IMR-90 (cell line): ENCODE measurements at regions not wholly inside any gene's neighbourhood (a gene's known extent, or its start where the extent isn't known, plus 50 kb on each side); places are given as distances from the start of the nearest gene placed in this dataset.

Source experiments
- ATAC-seq: fragments of 200-7000 bp; cut with Tn5 transposase; 2 replicates; pipeline ENCODE4 v1.9.1; 2020; ENCODE audit warnings: low read depth, mild to moderate bottlenecking, moderate library complexity
- BruUV-seq: library from RNA; stranded (reverse); fragments of 400-500 nt; replicated peaks from 2 replicates; lab custom pipeline; 2021; lab: Mats Ljungman, UMichigan
- CTCF ChIA-PET: fragments of 300-600 bp; formaldehyde crosslinking; extraction: SDS; loops from one replicate; lab custom pipeline; 2021; ENCODE audit warnings: antibody characterized with exemption; lab: Yijun Ruan, JAX
- POLR2A ChIA-PET: fragments of 300-600 bp; sonication (Branson Sonifier 250); formaldehyde crosslinking; loops from one replicate; lab custom pipeline; 2022; ENCODE audit warnings: antibody characterized with exemption; ENCODE audit not compliant: unreplicated experiment; lab: Charles Lee
- DNase-seq: peaks from one replicate; pipeline ENCODE4 v3.0.0; 2013
- H2AFZ ChIP-seq: replicated peaks from 2 replicates; pipeline ENCODE3; 2013; ENCODE audit warnings: low read length, mild to moderate bottlenecking; ENCODE audit not compliant: poor library complexity
- H2AK5ac ChIP-seq: 2 replicates; pipeline ENCODE4 v1.6.1; 2013; ENCODE audit warnings: low read depth, low read length, inconsistent platforms
- H2AK9ac ChIP-seq: replicated peaks from 2 replicates; pipeline ENCODE3; 2013; ENCODE audit warnings: mild to moderate bottlenecking, low read depth, low read length, moderate library complexity; ENCODE audit not compliant: poor library complexity
- H2BK120ac ChIP-seq: 2 replicates; pipeline ENCODE4 v1.6.1; 2013; ENCODE audit warnings: low read depth, low read length, inconsistent platforms
- H2BK15ac ChIP-seq: 3 replicates; pipeline ENCODE4 v1.6.1; 2013; ENCODE audit warnings: low read depth, low read length, inconsistent platforms
- H2BK20ac ChIP-seq: 2 replicates; pipeline ENCODE4 v1.6.1; 2013; ENCODE audit warnings: low read depth, mild to moderate bottlenecking, inconsistent platforms, low read length, moderate library complexity
- H2BK5ac ChIP-seq: 2 replicates; pipeline ENCODE4 v1.6.1; 2013; ENCODE audit warnings: mild to moderate bottlenecking, low read depth, low read length, inconsistent platforms; ENCODE audit not compliant: poor library complexity, severe bottlenecking
- H3K14ac ChIP-seq: replicated peaks from 2 replicates; pipeline ENCODE4 v1.6.1; 2013; ENCODE audit warnings: low read depth, low read length, inconsistent platforms
- H3K18ac ChIP-seq: 2 replicates; pipeline ENCODE4 v1.6.1; 2013; ENCODE audit warnings: low read depth, low read length, control low read depth
- H3K23ac ChIP-seq: 2 replicates; pipeline ENCODE4 v1.6.1; 2013; ENCODE audit warnings: low read depth, low read length, inconsistent platforms
- H3K27ac ChIP-seq: 2 replicates; pipeline ENCODE4 v1.5.1; 2013; ENCODE audit warnings: mild to moderate bottlenecking, control low read depth, low read length; ENCODE audit not compliant: insufficient read depth
- H3K27me3 ChIP-seq: 2 replicates; pipeline ENCODE4 v1.6.1; 2013; ENCODE audit warnings: low read length; ENCODE audit not compliant: control insufficient read depth, insufficient read depth
- H3K36me3 ChIP-seq: 2 replicates; pipeline ENCODE4 v1.6.1; 2013; ENCODE audit warnings: low read length, mixed read lengths; ENCODE audit not compliant: control insufficient read depth, insufficient read depth
- H3K4ac ChIP-seq: 2 replicates; pipeline ENCODE4 v1.6.1; 2013; ENCODE audit warnings: low read depth, low read length, inconsistent platforms
- H3K4me1 ChIP-seq: 2 replicates; pipeline ENCODE4 v1.6.1; 2013; ENCODE audit warnings: low read length, mixed read lengths; ENCODE audit not compliant: control insufficient read depth, insufficient read depth
- H3K4me2 ChIP-seq: 2 replicates; pipeline ENCODE4 v1.6.1; 2013; ENCODE audit warnings: low read depth, mild to moderate bottlenecking, control low read depth, low read length, moderate library complexity
- H3K4me3 ChIP-seq: 2 replicates; pipeline ENCODE4 v1.5.1; 2013; ENCODE audit warnings: low read depth, mild to moderate bottlenecking, control low read depth, low read length, moderate library complexity; ENCODE audit not compliant: insufficient read depth
- H3K56ac ChIP-seq: 2 replicates; pipeline ENCODE4 v1.6.1; 2013; ENCODE audit warnings: low read length, inconsistent platforms; ENCODE audit not compliant: insufficient read depth; ENCODE audit errors: extremely low read depth
- H3K79me1 ChIP-seq, 2 experiments: 2 replicates each; pipeline ENCODE4 v1.6.1; 2013; ENCODE audit warnings: low read length in 2 of 2, inconsistent platforms in 1 of 2, low read depth in 1 of 2
- H3K9ac ChIP-seq: 2 replicates; pipeline ENCODE4 v1.6.1; 2013; ENCODE audit warnings: low read depth, low read length, control low read depth
- H3K9me1 ChIP-seq: 2 replicates; pipeline ENCODE4 v1.6.1; 2013; ENCODE audit warnings: low read length, inconsistent platforms; ENCODE audit not compliant: insufficient read depth
- H3K9me3 ChIP-seq: 2 replicates; pipeline ENCODE4 v1.6.1; 2013; ENCODE audit warnings: low read length; ENCODE audit not compliant: control insufficient read depth, insufficient read depth
- H4K20me1 ChIP-seq: 2 replicates; pipeline ENCODE4 v1.6.1; 2013; ENCODE audit warnings: low read length, inconsistent platforms; ENCODE audit not compliant: insufficient read depth
- H4K5ac ChIP-seq: 2 replicates; pipeline ENCODE4 v1.6.1; 2013; ENCODE audit warnings: mild to moderate bottlenecking, low read depth, low read length, control low read depth
- H4K8ac ChIP-seq, 2 experiments: 2 replicates each; pipeline ENCODE4 v1.6.1; 2013; ENCODE audit warnings: low read depth in 2 of 2, low read length in 2 of 2, control low read depth in 1 of 2, inconsistent platforms in 1 of 2
- H4K91ac ChIP-seq: 2 replicates; pipeline ENCODE4 v1.6.1; 2013; ENCODE audit warnings: low read depth, low read length, inconsistent platforms; ENCODE audit not compliant: insufficient read depth
- BHLHE40 ChIP-seq: fragments of 150-350 bp; IDR thresholded peaks from 2 replicates; pipeline ENCODE4 v1.6.1; 2016; ENCODE audit warnings: mild to moderate bottlenecking, low read depth, low read length
- CEBPB ChIP-seq: IDR thresholded peaks from 2 replicates; pipeline ENCODE4 v1.6.1; 2012; ENCODE audit warnings: low read depth, low read length, improper control_type of control experiment
- CHD1 ChIP-seq: IDR thresholded peaks from 2 replicates; pipeline ENCODE4 v1.6.1; 2012; ENCODE audit warnings: low read depth, low read length, improper control_type of control experiment
- CTCF ChIP-seq: conservative IDR thresholded peaks from 2 replicates; pipeline ENCODE4 v1.5.1; 2012; ENCODE audit warnings: mild to moderate bottlenecking, low read depth, low read length, improper control_type of control experiment
- FOS ChIP-seq: fragments of 150-350 bp; IDR thresholded peaks from 2 replicates; pipeline ENCODE4 v1.6.1; 2016; ENCODE audit warnings: low read depth, low read length
- MAFK ChIP-seq: IDR thresholded peaks from 2 replicates; pipeline ENCODE4 v1.6.1; 2012; ENCODE audit warnings: low read depth, low read length, improper control_type of control experiment
- MXI1 ChIP-seq: IDR thresholded peaks from 2 replicates; pipeline ENCODE4 v1.6.1; 2012; ENCODE audit warnings: low read depth, mild to moderate bottlenecking, low read length, moderate library complexity, borderline replicate concordance
- NFE2L2 ChIP-seq: fragments of 150-350 bp; IDR thresholded peaks from 2 replicates; pipeline ENCODE4 v1.6.1; 2016; ENCODE audit warnings: low read depth, mild to moderate bottlenecking, low read length
- RAD21 ChIP-seq: IDR thresholded peaks from 2 replicates; pipeline ENCODE4 v1.6.1; 2012; ENCODE audit warnings: low read length, improper control_type of control experiment
- RCOR1 ChIP-seq: IDR thresholded peaks from 2 replicates; pipeline ENCODE4 v1.6.1; 2012; ENCODE audit warnings: mild to moderate bottlenecking, low read length, improper control_type of control experiment; ENCODE audit not compliant: insufficient replicate concordance
- RFX5 ChIP-seq: IDR thresholded peaks from 2 replicates; pipeline ENCODE4 v1.8.0; 2012; ENCODE audit warnings: low read depth, mild to moderate bottlenecking, low read length, moderate library complexity
- SMC3 ChIP-seq: fragments of 150-350 bp; IDR thresholded peaks from 2 replicates; pipeline ENCODE4 v1.6.1; 2016; ENCODE audit warnings: low read depth, mild to moderate bottlenecking, antibody characterized with exemption, low read length, moderate library complexity
- USF2 ChIP-seq: fragments of 150-350 bp; IDR thresholded peaks from 2 replicates; pipeline ENCODE4 v1.6.1; 2017; ENCODE audit warnings: mild to moderate bottlenecking, antibody characterized with exemption, low read length, low read depth
- WGBS, 2 experiments: methylation state at CpG; one replicate each; pipeline versions ENCODE4 v1.1.5 to v1.1.7; 2013; ENCODE audit warnings: missing lambda C conversion rate in 2 of 2; ENCODE audit not compliant: insufficient read length in 1 of 2; ENCODE audit errors: extremely low coverage in 2 of 2; 5-methylcytosine and 5-hydroxymethylcytosine counted together
- dilution Hi-C: fragments of 300-500 bp; cut with HindIII; formaldehyde crosslinking; loops from one replicate; pipeline ENCODE4 v1.14.3; 2018; ENCODE audit warnings: low sequenced_read_pairs; ENCODE audit not compliant: unreplicated experiment
- in situ Hi-C: fragments of 300-500 bp; cut with MboI; formaldehyde crosslinking; loops from 3 replicates; pipeline ENCODE4 v1.14.3; 2019; ENCODE audit warnings: low sequenced_read_pairs, inconsistent platforms, mixed read lengths
- intact Hi-C: fragments of 100-400 bp; cut with micrococcal nuclease; formaldehyde crosslinking; loops from 2 replicates; pipeline ENCODE4 v1.10.0; 2022
- TF ChIP-seq, protein P1 (sequence below): fragments of 150-350 bp; IDR thresholded peaks from 2 replicates; pipeline ENCODE4 v1.6.1; 2016; ENCODE audit warnings: low read depth, mild to moderate bottlenecking, low read length, moderate library complexity, borderline replicate concordance

- no peak overlapping the region for H3K14ac ChIP-seq
- ChIA-PET CTCF (no interaction called here), POLR2A (no interaction called here)
- H3K27me3 ChIP-seq = no peaks in the 10 kb centered on the region
- TF ChIP-seq, protein P1, sequence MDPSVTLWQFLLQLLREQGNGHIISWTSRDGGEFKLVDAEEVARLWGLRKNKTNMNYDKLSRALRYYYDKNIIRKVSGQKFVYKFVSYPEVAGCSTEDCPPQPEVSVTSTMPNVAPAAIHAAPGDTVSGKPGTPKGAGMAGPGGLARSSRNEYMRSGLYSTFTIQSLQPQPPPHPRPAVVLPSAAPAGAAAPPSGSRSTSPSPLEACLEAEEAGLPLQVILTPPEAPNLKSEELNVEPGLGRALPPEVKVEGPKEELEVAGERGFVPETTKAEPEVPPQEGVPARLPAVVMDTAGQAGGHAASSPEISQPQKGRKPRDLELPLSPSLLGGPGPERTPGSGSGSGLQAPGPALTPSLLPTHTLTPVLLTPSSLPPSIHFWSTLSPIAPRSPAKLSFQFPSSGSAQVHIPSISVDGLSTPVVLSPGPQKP = no peak
- TF ChIP-seq USF2 (no peak), MAFK (no peak), SMC3 (no peak), CTCF (no peak), RAD21 (no peak), NFE2L2 (no peak), RFX5 (no peak), CHD1 (no peak), CEBPB (no peak), FOS (no peak), BHLHE40 (no peak), RCOR1 (no peak), MXI1 (no peak)
- H2AK5ac ChIP-seq = no peak overlapping the region
- no peak overlapping the region for H4K91ac ChIP-seq
- peaks cover 3% of the 10 kb centered on the region; the same call in 1 of the 2 replicates for H3K4me1 ChIP-seq
- H3K4me2 ChIP-seq = no peak overlapping the region
- H3K23ac ChIP-seq = no peak overlapping the region
- no peak overlapping the region for H2AK9ac ChIP-seq
- no peak overlapping the region for H4K8ac ChIP-seq
- no peak overlapping the region for H3K9ac ChIP-seq
- ATAC-seq (no peak), DNase-seq (no peak)
- no peak overlapping the region for H4K5ac ChIP-seq
- intact Hi-C loops = no loop called here
- no peak overlapping the region for H2AFZ ChIP-seq
- no peak overlapping the region for H3K27ac ChIP-seq
- H3K18ac ChIP-seq = no peak overlapping the region
- no peak overlapping the region for H3K4ac ChIP-seq
- no peaks in the 10 kb centered on the region for H3K9me3 ChIP-seq
- no peak overlapping the region for H2BK15ac ChIP-seq
- H2BK5ac ChIP-seq = no peak overlapping the region
- dilution Hi-C loops = no loop called here
- no peaks in the 10 kb centered on the region for H3K36me3 ChIP-seq
- no peaks in the 10 kb centered on the region for H4K20me1 ChIP-seq
- no peak overlapping the region for H2BK120ac ChIP-seq
- no peaks in the 10 kb centered on the region for H3K79me1 ChIP-seq
- in situ Hi-C loops = no loop called here
- no peak overlapping the region for H3K4me3 ChIP-seq
- no peak overlapping the region for H3K56ac ChIP-seq
- no peak overlapping the region for H2BK20ac ChIP-seq
- no peaks in the 10 kb centered on the region for H3K9me1 ChIP-seq
- WGBS, 2 experiments = 100% methylated on average over 1 of the region's 6 CpGs; no CpG with 5 or more reads in 1 of the 2 experiments
- BruUV-seq = no TSS peak
Measured at GRCh38 chr11:109017489-109017888, 352.6 kb downstream of the DDX10 start.
